ENCODE measurements at regions not wholly inside any gene's neighbourhood (a gene's known extent, or its start where the extent isn't known, plus 50 kb on each side); places are given as distances from the start of the nearest gene placed in this dataset.

GRCh38 chr10:44267007-44267406 is 117.9 kb downstream of the CXCL12 start:
- TF ChIP-seq, protein P1, sequence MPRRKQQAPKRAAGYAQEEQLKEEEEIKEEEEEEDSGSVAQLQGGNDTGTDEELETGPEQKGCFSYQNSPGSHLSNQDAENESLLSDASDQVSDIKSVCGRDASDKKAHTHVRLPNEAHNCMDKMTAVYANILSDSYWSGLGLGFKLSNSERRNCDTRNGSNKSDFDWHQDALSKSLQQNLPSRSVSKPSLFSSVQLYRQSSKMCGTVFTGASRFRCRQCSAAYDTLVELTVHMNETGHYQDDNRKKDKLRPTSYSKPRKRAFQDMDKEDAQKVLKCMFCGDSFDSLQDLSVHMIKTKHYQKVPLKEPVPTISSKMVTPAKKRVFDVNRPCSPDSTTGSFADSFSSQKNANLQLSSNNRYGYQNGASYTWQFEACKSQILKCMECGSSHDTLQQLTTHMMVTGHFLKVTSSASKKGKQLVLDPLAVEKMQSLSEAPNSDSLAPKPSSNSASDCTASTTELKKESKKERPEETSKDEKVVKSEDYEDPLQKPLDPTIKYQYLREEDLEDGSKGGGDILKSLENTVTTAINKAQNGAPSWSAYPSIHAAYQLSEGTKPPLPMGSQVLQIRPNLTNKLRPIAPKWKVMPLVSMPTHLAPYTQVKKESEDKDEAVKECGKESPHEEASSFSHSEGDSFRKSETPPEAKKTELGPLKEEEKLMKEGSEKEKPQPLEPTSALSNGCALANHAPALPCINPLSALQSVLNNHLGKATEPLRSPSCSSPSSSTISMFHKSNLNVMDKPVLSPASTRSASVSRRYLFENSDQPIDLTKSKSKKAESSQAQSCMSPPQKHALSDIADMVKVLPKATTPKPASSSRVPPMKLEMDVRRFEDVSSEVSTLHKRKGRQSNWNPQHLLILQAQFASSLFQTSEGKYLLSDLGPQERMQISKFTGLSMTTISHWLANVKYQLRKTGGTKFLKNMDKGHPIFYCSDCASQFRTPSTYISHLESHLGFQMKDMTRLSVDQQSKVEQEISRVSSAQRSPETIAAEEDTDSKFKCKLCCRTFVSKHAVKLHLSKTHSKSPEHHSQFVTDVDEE (CRISPR knock-in tag; IDR thresholded peaks at IDR 0.05), result no peak
- TF ChIP-seq PATZ1 (CRISPR knock-in tag; IDR thresholded peaks at IDR 0.05; ENCODE audit: borderline replicate concordance) (no peak), ZC3H10 (CRISPR knock-in tag; IDR thresholded peaks at IDR 0.05) (no peak), POU6F1 (CRISPR knock-in tag; IDR thresholded peaks at IDR 0.05; ENCODE audit: borderline replicate concordance, low read depth) (no peak), ZFP30 (CRISPR knock-in tag; IDR thresholded peaks at IDR 0.05) (no peak), CSDC2 (CRISPR knock-in tag; IDR thresholded peaks at IDR 0.05) (no peak), ESRRG (CRISPR knock-in tag; IDR thresholded peaks at IDR 0.05) (no peak)
- TF ChIP-seq, protein P2, sequence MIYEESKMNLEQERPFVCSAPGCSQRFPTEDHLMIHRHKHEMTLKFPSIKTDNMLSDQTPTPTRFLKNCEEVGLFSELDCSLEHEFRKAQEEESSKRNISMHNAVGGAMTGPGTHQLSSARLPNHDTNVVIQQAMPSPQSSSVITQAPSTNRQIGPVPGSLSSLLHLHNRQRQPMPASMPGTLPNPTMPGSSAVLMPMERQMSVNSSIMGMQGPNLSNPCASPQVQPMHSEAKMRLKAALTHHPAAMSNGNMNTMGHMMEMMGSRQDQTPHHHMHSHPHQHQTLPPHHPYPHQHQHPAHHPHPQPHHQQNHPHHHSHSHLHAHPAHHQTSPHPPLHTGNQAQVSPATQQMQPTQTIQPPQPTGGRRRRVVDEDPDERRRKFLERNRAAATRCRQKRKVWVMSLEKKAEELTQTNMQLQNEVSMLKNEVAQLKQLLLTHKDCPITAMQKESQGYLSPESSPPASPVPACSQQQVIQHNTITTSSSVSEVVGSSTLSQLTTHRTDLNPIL (CRISPR knock-in tag; IDR thresholded peaks at IDR 0.05; ENCODE audit: low read depth), result no peak

Measured in SK-N-SH treated with all-trans-retinoic acid at 6 μM for 48 hours (cell line).